SK-N-SH treated with all-trans-retinoic acid at 6 μM for 48 hours (cell line): ENCODE measurements at regions not wholly inside any gene's neighbourhood (a gene's known extent, or its start where the extent isn't known, plus 50 kb on each side); places are given as distances from the start of the nearest gene placed in this dataset.
A peak's percentile ranks its signal among the peaks of the same experiment; 100 is the strongest.

Experiments used
- ATAC-seq: fragments of 200-7000 bp; cut with Tn5 transposase; 3 replicates; pipeline ENCODE4 v1.9.1; 2020; ENCODE audit warnings: mild to moderate bottlenecking, moderate library complexity
- BACH2 ChIP-seq: fragments of 250-450 bp; sonication (Bioruptor Pico); IDR thresholded peaks from 2 replicates; pipeline ENCODE4 v1.9.0; 2021; ENCODE audit warnings: mild to moderate bottlenecking, borderline replicate concordance
- CSDC2 ChIP-seq: fragments of 250-450 bp; sonication (Bioruptor Pico); IDR thresholded peaks from 2 replicates; pipeline ENCODE4 v1.5.0; 2020; ENCODE audit warnings: mild to moderate bottlenecking, moderate library complexity
- CSRNP3 ChIP-seq: fragments of 250-450 bp; sonication (Bioruptor Pico); IDR thresholded peaks from 2 replicates; pipeline ENCODE4 v1.5.1; 2021; ENCODE audit warnings: mild to moderate bottlenecking, moderate library complexity
- ESRRG ChIP-seq: fragments of 250-450 bp; sonication (Bioruptor Pico); IDR thresholded peaks from 2 replicates; pipeline ENCODE4 v1.6.1; 2021; ENCODE audit warnings: mild to moderate bottlenecking
- GLIS3 ChIP-seq: fragments of 250-450 bp; sonication (Bioruptor Pico); IDR thresholded peaks from 2 replicates; pipeline ENCODE4 v1.5.0; 2020; ENCODE audit warnings: mild to moderate bottlenecking, moderate library complexity
- ISL1 ChIP-seq: fragments of 250-450 bp; sonication (Bioruptor Pico); IDR thresholded peaks from 2 replicates; pipeline ENCODE4 v2.1.2; 2022; ENCODE audit warnings: mild to moderate bottlenecking, moderate library complexity
- OSR1 ChIP-seq: fragments of 250-450 bp; sonication (Bioruptor Pico); IDR thresholded peaks from 2 replicates; pipeline ENCODE4 v1.8.0; 2022; ENCODE audit warnings: moderate library complexity, mild to moderate bottlenecking, inconsistent platforms
- PATZ1 ChIP-seq: fragments of 250-450 bp; sonication (Bioruptor Pico); IDR thresholded peaks from 2 replicates; pipeline ENCODE4 v1.8.0; 2020; ENCODE audit warnings: mild to moderate bottlenecking, moderate library complexity, borderline replicate concordance
- POU6F1 ChIP-seq: fragments of 250-450 bp; sonication (Bioruptor Pico); IDR thresholded peaks from 2 replicates; pipeline ENCODE4 v1.8.0; 2021; ENCODE audit warnings: low read depth, mild to moderate bottlenecking, moderate library complexity, borderline replicate concordance
- PPARA ChIP-seq: fragments of 250-450 bp; sonication (Bioruptor Pico); IDR thresholded peaks from 2 replicates; pipeline ENCODE4 v1.5.0; 2020; ENCODE audit warnings: mild to moderate bottlenecking, borderline replicate concordance
- RARB ChIP-seq: fragments of 250-450 bp; sonication (Bioruptor Pico); IDR thresholded peaks from 2 replicates; pipeline ENCODE4 v1.8.0; 2021; ENCODE audit warnings: mild to moderate bottlenecking, moderate library complexity
- TCF4 ChIP-seq: fragments of 250-450 bp; sonication (Bioruptor Pico); IDR thresholded peaks from 2 replicates; pipeline ENCODE4 v1.8.0; 2021; ENCODE audit warnings: mild to moderate bottlenecking, moderate library complexity, borderline replicate concordance
- TOX ChIP-seq: fragments of 250-450 bp; sonication (Bioruptor Pico); IDR thresholded peaks from 2 replicates; pipeline ENCODE4 v1.8.0; 2021; ENCODE audit warnings: mild to moderate bottlenecking, moderate library complexity, borderline replicate concordance
- ZC3H10 ChIP-seq: fragments of 250-450 bp; sonication (Bioruptor Pico); IDR thresholded peaks from 2 replicates; pipeline ENCODE4 v1.5.1; 2021; ENCODE audit warnings: mild to moderate bottlenecking, moderate library complexity
- ZFP3 ChIP-seq: fragments of 250-450 bp; sonication (Bioruptor Pico); IDR thresholded peaks from 2 replicates; pipeline ENCODE4 v1.5.0; 2020; ENCODE audit warnings: mild to moderate bottlenecking, moderate library complexity
- ZNF565 ChIP-seq: fragments of 450-650 bp; formaldehyde crosslinking; conservative IDR thresholded peaks from 2 replicates; pipeline ENCODE4 v1.5.0; 2020; ENCODE audit warnings: low read depth, mild to moderate bottlenecking, moderate library complexity
- ZNF70 ChIP-seq: fragments of 450-650 bp; formaldehyde crosslinking; IDR thresholded peaks from 2 replicates; pipeline ENCODE4 v1.5.0; 2020; ENCODE audit warnings: mild to moderate bottlenecking, moderate library complexity
- ZNF8 ChIP-seq: fragments of 450-650 bp; formaldehyde crosslinking; IDR thresholded peaks from 2 replicates; pipeline ENCODE4 v1.5.0; 2020; ENCODE audit warnings: mild to moderate bottlenecking, moderate library complexity

- TF ChIP-seq PATZ1 (CRISPR knock-in tag): no peak
- TF ChIP-seq ESRRG (CRISPR knock-in tag): no peak
- TF ChIP-seq POU6F1: no peak
- TF ChIP-seq TOX (CRISPR knock-in tag): no peak
- TF ChIP-seq ZNF8 (CRISPR knock-in tag): no peak
Observed at GRCh38 chr10:36638462-36639155, 486.8 kb upstream of the ANKRD30A start (continued).

- no peak for ATAC-seq
- TF ChIP-seq CSRNP3 (CRISPR knock-in tag) (no peak), OSR1 (CRISPR knock-in tag) (no peak), PATZ1 (CRISPR knock-in tag) (no peak), PPARA (CRISPR knock-in tag) (no peak), POU6F1 (no peak), TCF4 (CRISPR knock-in tag) (no peak), ESRRG (CRISPR knock-in tag) (no peak), RARB (CRISPR knock-in tag) (no peak), CSDC2 (CRISPR knock-in tag) (no peak), GLIS3 (no peak), BACH2 (CRISPR knock-in tag) (no peak), ZNF565 (no peak)
Observed at GRCh38 chr10:36636879-36637278, 488.5 kb upstream of the ANKRD30A start.

- TF ChIP-seq ZFP3 (CRISPR knock-in tag) (no peak), ISL1 (CRISPR knock-in tag) (no peak), ESRRG (CRISPR knock-in tag) (no peak), ZNF70 (CRISPR knock-in tag) (no peak)
- ATAC-seq: no peak
Observed at GRCh38 chr10:36636285-36636839, 489.0 kb upstream of the ANKRD30A start.

GRCh38 chr10:36634916-36635315 lies 490.5 kb upstream of the ANKRD30A start:
- peak; percentile 90 for ATAC-seq
- TF ChIP-seq TOX (CRISPR knock-in tag) (0 out of 2 replicates have a peak, but pooled peaks have one; percentile 16), ISL1 (CRISPR knock-in tag) (peak; percentile 64), ZC3H10 (CRISPR knock-in tag) (no peak)
- TF ChIP-seq, all 23 proteins: peak for 2
